NCI-H1417 (cell line): ENCODE measurements at regions not wholly inside any gene's neighbourhood (a gene's known extent, or its start where the extent isn't known, plus 50 kb on each side); places are given as distances from the start of the nearest gene placed in this dataset.
"Not testable (repeated sequence)": the region's sequence is repeated elsewhere in the genome, so short reads cannot be mapped to it uniquely, and the experiment has no call there.

Experiments
- DNase-seq, 3 experiments: peaks; one replicate each; lab custom pipeline; 2025; lab: John Stamatoyannopoulos, UW

- DNase-seq: no peak
Observed at GRCh38 chr13:24931450-24932251, 164.3 kb upstream of the PABPC3 start.

GRCh38 chr13:24933106-24934023 is 162.6 kb upstream of the PABPC3 start:
- not testable (repeated sequence) for DNase-seq

- DNase-seq: not testable (repeated sequence)
Observed at GRCh38 chr13:24934024-24934385, 161.9 kb upstream of the PABPC3 start.

GRCh38 chr13:24938966-24939365 is 157.0 kb upstream of the PABPC3 start:
- DNase-seq: no peak

- not testable (repeated sequence) for DNase-seq
Observed at GRCh38 chr13:24941023-24941713, 154.8 kb upstream of the PABPC3 start.

GRCh38 chr13:24943136-24943535 is 152.8 kb upstream of the PABPC3 start:
- no peak for DNase-seq

GRCh38 chr13:24944073-24944472 is 151.9 kb upstream of the PABPC3 start:
- DNase-seq: peak in 1 of 3 experiments; percentile 2

GRCh38 chr13:24948977-24949376 is 147.0 kb upstream of the PABPC3 start:
- DNase-seq: not testable (repeated sequence)

GRCh38 chr13:24950611-24951010 is 145.3 kb upstream of the PABPC3 start:
- DNase-seq: not testable (repeated sequence)

GRCh38 chr13:24967970-24968369 is 128.0 kb upstream of the PABPC3 start:
- DNase-seq: peak in 2 of 3 experiments; percentile 27 to 41

- DNase-seq: not testable (repeated sequence)
Observed at GRCh38 chr13:24968416-24968815, 127.5 kb upstream of the PABPC3 start.

- DNase-seq: not testable (repeated sequence)
Observed at GRCh38 chr13:24973102-24973501, 122.8 kb upstream of the PABPC3 start.

GRCh38 chr13:24981181-24981803 is 114.6 kb upstream of the PABPC3 start:
- DNase-seq: not testable (repeated sequence)

GRCh38 chr13:24982333-24982999 is 113.5 kb upstream of the PABPC3 start:
- DNase-seq: peak in 1 of 3 experiments; percentile 1

GRCh38 chr13:24983094-24983493 is 112.8 kb upstream of the PABPC3 start:
- no peak for DNase-seq

GRCh38 chr13:24984134-24984533 is 111.8 kb upstream of the PABPC3 start:
- no peak for DNase-seq

GRCh38 chr13:24985107-24985506 is 110.8 kb upstream of the PABPC3 start:
- no peak for DNase-seq

- no peak for DNase-seq
Observed at GRCh38 chr13:24985896-24986295, 110.0 kb upstream of the PABPC3 start.

- no peak for DNase-seq
Observed at GRCh38 chr13:24986826-24987225, 109.1 kb upstream of the PABPC3 start.

GRCh38 chr13:24989959-24990358 is 106.0 kb upstream of the PABPC3 start:
- DNase-seq: not testable (repeated sequence)

- not testable (repeated sequence) for DNase-seq
Observed at GRCh38 chr13:24992946-24993345, 103.0 kb upstream of the PABPC3 start.
